PC-9 (cell line): ENCODE measurements at regions not wholly inside any gene's neighbourhood (a gene's known extent, or its start where the extent isn't known, plus 50 kb on each side); places are given as distances from the start of the nearest gene placed in this dataset.

Experiments used
- BruUV-seq: library from RNA; stranded (reverse); fragments of 400-500 nt; replicated peaks from 2 replicates; lab custom pipeline; 2021; lab: Mats Ljungman, UMichigan
- CTCF ChIA-PET: fragments of 300-600 bp; sonication (Branson Sonifier 250); formaldehyde crosslinking; loops from one replicate; lab custom pipeline; 2022; ENCODE audit warnings: antibody characterized with exemption; lab: Charles Lee
- POLR2A ChIA-PET: fragments of 300-600 bp; sonication (Branson Sonifier 250); formaldehyde crosslinking; loops from one replicate; lab custom pipeline; 2022; ENCODE audit warnings: antibody characterized with exemption; ENCODE audit not compliant: unreplicated experiment; lab: Charles Lee
- DNase-seq, 2 experiments: peaks; one replicate each; pipeline versions ENCODE4 v3.0.0 to v3.0.0-alpha.2; 2015 to 2022; ENCODE audit warnings: mixed read lengths in 1 of 2
- H2AFZ ChIP-seq: fragments of 200-600 bp; sonication (generic); 2 replicates; pipeline ENCODE4 v1.8.1; 2017; ENCODE audit warnings: antibody characterized with exemption
- H3F3A ChIP-seq: fragments of 200-600 bp; sonication (generic); 2 replicates; pipeline ENCODE4 v1.8.1; 2017; ENCODE audit warnings: antibody characterized with exemption, mild to moderate bottlenecking, low read depth; ENCODE audit not compliant: insufficient read depth
- H3K27ac ChIP-seq: fragments of 200-600 bp; sonication (generic); 2 replicates; pipeline ENCODE4 v1.6.1; 2016; ENCODE audit warnings: mixed run types
- H3K27me3 ChIP-seq: fragments of 200-600 bp; sonication (generic); 2 replicates; pipeline ENCODE4 v1.6.1; 2016; ENCODE audit warnings: low read depth, mixed run types; ENCODE audit not compliant: insufficient read depth
- H3K36me3 ChIP-seq: fragments of 200-600 bp; sonication (generic); 2 replicates; pipeline ENCODE4 v1.6.1; 2016; ENCODE audit warnings: low read depth, mixed run types
- H3K4me1 ChIP-seq: fragments of 200-600 bp; sonication (generic); replicated peaks from 2 replicates; pipeline ENCODE4 v1.6.1; 2016; ENCODE audit warnings: mixed run types; ENCODE audit not compliant: insufficient read depth
- H3K4me2 ChIP-seq: fragments of 200-600 bp; sonication (generic); 2 replicates; pipeline ENCODE4 v1.6.1; 2017; ENCODE audit warnings: mixed run types
- H3K4me3 ChIP-seq: fragments of 200-600 bp; sonication (generic); 2 replicates; pipeline ENCODE4 v1.6.1; 2016; ENCODE audit warnings: mixed run types
- H3K79me2 ChIP-seq: fragments of 200-600 bp; sonication (generic); 2 replicates; pipeline ENCODE4 v1.6.1; 2017; ENCODE audit warnings: low read depth, mixed run types
- H3K9me2 ChIP-seq: fragments of 200-600 bp; sonication (generic); 2 replicates; pipeline ENCODE4 v1.8.1; 2017; ENCODE audit warnings: mild to moderate bottlenecking; ENCODE audit not compliant: insufficient read depth
- H3K9me3 ChIP-seq: fragments of 200-600 bp; sonication (generic); 2 replicates; pipeline ENCODE4 v1.8.1; 2016; ENCODE audit warnings: low read depth; ENCODE audit not compliant: insufficient read depth
- H4K20me1 ChIP-seq: fragments of 200-600 bp; sonication (generic); 2 replicates; pipeline ENCODE4 v1.8.1; 2017; ENCODE audit not compliant: insufficient read depth
- EZH2 ChIP-seq: fragments of 200-600 bp; sonication (generic); IDR thresholded peaks from 2 replicates; pipeline ENCODE4 v1.8.0; 2017; ENCODE audit warnings: antibody characterized with exemption, low read depth
- intact Hi-C: fragments of 100-400 bp; cut with micrococcal nuclease; formaldehyde crosslinking; loops from one replicate; pipeline ENCODE4 v1.10.0; 2022; ENCODE audit not compliant: unreplicated experiment
- TF ChIP-seq, protein P1 (sequence below): fragments of 200-600 bp; sonication (generic); conservative IDR thresholded peaks from 2 replicates; pipeline ENCODE4 v1.6.1; 2017; ENCODE audit warnings: mixed run types, antibody characterized with exemption, mild to moderate bottlenecking, moderate library complexity

DNA sequence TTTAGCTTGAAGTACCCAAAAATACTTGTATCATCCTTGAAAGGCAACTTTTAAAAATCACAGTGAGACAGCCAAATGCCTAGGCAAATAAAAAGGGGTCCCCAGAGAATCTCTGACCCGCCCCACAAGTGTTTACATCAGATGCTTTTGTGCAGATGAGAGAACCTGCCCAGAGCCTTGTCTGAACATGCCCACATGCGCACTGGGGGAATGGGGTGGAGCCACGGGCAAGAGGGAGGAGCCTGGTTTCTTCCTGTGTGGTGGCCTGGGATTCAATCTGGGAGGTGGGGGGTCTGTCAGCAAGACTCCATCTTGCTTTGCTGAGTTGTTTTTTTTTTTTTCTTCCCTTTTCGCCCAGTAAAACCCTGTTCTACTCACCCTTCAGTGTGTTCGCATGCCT, 381.7 kb upstream of the CCDC196 start:
- H3K9me3 ChIP-seq, result no peaks in the 10 kb centered on the region
- POLR2A ChIA-PET, result no interaction called here
- H3K79me2 ChIP-seq, result no peaks in the 10 kb centered on the region
- TF ChIP-seq, protein P1, sequence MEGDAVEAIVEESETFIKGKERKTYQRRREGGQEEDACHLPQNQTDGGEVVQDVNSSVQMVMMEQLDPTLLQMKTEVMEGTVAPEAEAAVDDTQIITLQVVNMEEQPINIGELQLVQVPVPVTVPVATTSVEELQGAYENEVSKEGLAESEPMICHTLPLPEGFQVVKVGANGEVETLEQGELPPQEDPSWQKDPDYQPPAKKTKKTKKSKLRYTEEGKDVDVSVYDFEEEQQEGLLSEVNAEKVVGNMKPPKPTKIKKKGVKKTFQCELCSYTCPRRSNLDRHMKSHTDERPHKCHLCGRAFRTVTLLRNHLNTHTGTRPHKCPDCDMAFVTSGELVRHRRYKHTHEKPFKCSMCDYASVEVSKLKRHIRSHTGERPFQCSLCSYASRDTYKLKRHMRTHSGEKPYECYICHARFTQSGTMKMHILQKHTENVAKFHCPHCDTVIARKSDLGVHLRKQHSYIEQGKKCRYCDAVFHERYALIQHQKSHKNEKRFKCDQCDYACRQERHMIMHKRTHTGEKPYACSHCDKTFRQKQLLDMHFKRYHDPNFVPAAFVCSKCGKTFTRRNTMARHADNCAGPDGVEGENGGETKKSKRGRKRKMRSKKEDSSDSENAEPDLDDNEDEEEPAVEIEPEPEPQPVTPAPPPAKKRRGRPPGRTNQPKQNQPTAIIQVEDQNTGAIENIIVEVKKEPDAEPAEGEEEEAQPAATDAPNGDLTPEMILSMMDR, result no peak
- no peak for TF ChIP-seq EZH2
- intact Hi-C loops, result no loop called here
- H2AFZ ChIP-seq, result no peak overlapping the region
- H3K9me2 ChIP-seq, result no peaks in the 10 kb centered on the region
- H3F3A ChIP-seq, result no peaks in the 10 kb centered on the region; the same call in 1 of the 2 replicates
- H3K4me1 ChIP-seq, result no peaks in the 10 kb centered on the region
- no peaks in the 10 kb centered on the region for H4K20me1 ChIP-seq
- BruUV-seq, result no TSS peak
- no peak overlapping the region for H3K4me3 ChIP-seq
- CTCF ChIA-PET, result no interaction called here
- H3K27ac ChIP-seq, result no peak overlapping the region
- peaks cover 4% of the 10 kb centered on the region; the same call in 1 of the 2 replicates for H3K27me3 ChIP-seq
- H3K36me3 ChIP-seq, result no peaks in the 10 kb centered on the region
- H3K4me2 ChIP-seq, result no peak overlapping the region
- no peak for DNase-seq

DNA sequence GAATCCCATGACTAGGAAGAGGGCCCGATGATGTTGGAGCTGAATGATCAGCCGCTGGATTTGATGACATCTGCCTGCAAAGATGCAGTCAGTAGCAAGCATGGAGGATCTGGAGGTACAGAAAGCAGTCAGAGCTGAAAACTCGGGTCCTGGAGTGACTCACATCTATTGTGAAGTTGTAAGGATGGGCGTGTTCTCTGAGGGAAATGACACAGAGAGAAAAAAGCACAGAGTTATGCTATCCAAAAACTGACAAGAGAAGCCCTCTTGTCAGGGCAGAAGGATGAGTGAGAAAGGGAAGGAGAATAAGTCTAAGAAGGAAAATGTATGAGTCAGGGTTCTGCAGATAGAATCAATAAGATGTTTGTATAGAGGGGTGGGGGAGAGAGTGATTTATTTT, 380.4 kb upstream of the CCDC196 start:
- Histone ChIP-seq H3K4me1 (no peaks in the 10 kb centered on the region), H3F3A (no peaks in the 10 kb centered on the region; the same call in 1 of the 2 replicates), H4K20me1 (no peaks in the 10 kb centered on the region), H3K9me3 (no peaks in the 10 kb centered on the region), H3K4me2 (no peak overlapping the region), H3K36me3 (no peaks in the 10 kb centered on the region), H2AFZ (no peak overlapping the region), H3K27me3 (peaks cover 4% of the 10 kb centered on the region; the same call in 1 of the 2 replicates), H3K9me2 (no peaks in the 10 kb centered on the region), H3K4me3 (no peak overlapping the region), H3K79me2 (no peaks in the 10 kb centered on the region), H3K27ac (no peak overlapping the region)
- POLR2A ChIA-PET, result no interaction called here
- CTCF ChIA-PET, result no interaction called here
- intact Hi-C loops, result no loop called here
- no TSS peak for BruUV-seq
- peak; percentile 11 to 38 for DNase-seq
- TF ChIP-seq, protein P1, result no peak

DNA sequence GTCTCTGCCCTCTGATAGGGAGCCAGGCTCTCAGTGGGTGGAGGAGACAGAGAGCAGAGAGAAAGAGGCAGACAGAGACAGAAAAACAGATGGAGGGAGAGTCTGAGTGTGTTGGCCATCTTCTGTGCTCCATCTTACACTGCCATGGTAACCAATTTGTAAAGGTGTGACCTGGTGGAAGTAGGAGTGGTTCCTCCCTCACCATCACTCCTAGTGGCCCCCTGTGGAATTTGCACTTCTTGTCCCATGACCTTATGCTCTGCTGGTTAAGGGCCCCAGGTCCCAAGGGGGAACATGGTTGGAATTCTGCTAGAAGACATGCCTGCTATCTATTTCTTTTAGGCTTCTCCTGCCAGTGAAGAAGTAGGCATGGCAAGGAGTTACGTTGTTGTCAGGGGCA, 376.7 kb upstream of the CCDC196 start:
- no peak for TF ChIP-seq EZH2
- TF ChIP-seq, protein P1, result no peak
- H3K4me3 ChIP-seq, result no peak overlapping the region
- no peaks in the 10 kb centered on the region for H3K36me3 ChIP-seq
- H3K79me2 ChIP-seq, result no peaks in the 10 kb centered on the region
- no peak overlapping the region for H3K27ac ChIP-seq
- no TSS peak for BruUV-seq
- no peak overlapping the region for H3K4me2 ChIP-seq
- CTCF ChIA-PET, result no interaction called here
- H4K20me1 ChIP-seq, result no peaks in the 10 kb centered on the region
- POLR2A ChIA-PET, result no interaction called here
- H3F3A ChIP-seq, result no peaks in the 10 kb centered on the region; the same call in 1 of the 2 replicates
- DNase-seq, result no peak
- intact Hi-C loops, result no loop called here
- no peak overlapping the region for H2AFZ ChIP-seq
- H3K4me1 ChIP-seq, result no peaks in the 10 kb centered on the region
- H3K9me3 ChIP-seq, result peaks cover 9% of the 10 kb centered on the region; the same call in 1 of the 2 replicates
- no peaks in the 10 kb centered on the region for H3K27me3 ChIP-seq
- H3K9me2 ChIP-seq, result no peaks in the 10 kb centered on the region
